Superior temporal gyrus (tissue), 1 donor: ENCODE measurements at regions not wholly inside any gene's neighbourhood (a gene's known extent, or its start where the extent isn't known, plus 50 kb on each side); places are given as distances from the start of the nearest gene placed in this dataset.

Source experiments
- DNase-seq: peaks from one replicate; pipeline ENCODE4 v3.0.0-alpha.2; 2016; ENCODE audit errors: extremely low spot score

DNA sequence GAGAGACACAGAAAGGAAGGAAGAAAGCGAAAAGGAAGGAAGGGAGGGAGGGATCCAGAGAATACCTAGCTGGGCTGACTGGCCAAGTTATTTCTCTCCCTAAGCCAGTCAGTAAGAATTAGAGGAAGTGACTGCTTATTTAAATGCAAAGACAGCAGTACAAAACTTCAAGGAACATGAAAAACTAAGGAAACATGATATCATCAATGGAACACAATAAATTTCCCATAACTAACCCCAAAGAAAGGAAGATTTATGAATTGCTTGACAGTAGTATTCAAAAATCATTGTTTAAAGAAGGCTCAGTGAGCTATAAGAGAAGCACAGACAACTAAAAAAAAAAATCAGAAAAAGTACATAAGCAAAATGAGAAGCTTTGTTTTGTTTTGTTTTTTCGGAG lies 252.3 kb upstream of the SASH1 start:
- no peak for DNase-seq

- no peak for DNase-seq
Observed at GRCh38 chr6:148091394-148091793, 251.2 kb upstream of the SASH1 start.

DNA sequence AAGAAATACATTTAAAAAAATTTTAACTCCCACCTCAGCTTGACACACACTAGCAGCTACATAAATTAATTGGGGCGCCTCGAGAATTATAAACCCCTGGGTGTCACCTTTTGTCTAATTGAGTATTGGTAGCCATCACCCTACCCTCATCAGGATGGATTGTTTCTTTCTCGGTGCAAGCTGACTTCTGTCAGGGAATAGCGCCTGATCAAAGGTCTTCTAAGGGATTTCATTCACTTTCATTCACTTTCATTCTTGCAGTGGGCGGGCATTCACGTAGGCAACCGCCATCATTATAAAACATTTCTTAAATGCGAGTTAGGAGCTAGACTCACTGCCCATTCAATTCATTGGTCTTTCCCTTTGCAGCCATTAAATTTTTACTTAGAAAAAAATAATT lies 239.2 kb upstream of the SASH1 start:
- no peak for DNase-seq

DNA sequence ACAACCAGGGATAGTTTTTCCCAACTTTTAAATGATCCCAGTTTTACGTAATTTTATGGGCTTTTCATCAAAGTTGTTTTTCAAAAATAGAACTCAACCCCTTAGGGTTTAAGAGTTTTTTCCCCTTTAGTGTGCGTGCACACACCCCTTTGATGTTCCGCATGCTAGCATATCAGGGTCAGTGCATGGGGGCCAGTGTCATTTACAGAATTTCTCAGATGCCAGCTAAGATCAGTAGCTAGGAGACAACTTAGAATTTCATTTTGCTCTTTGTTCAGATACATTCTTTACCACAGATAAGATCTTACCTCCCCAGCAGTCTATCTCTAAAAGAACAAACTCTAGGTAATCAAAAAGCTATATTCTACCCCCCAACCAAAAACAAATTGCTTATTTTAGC lies 238.5 kb upstream of the SASH1 start:
- no peak for DNase-seq

DNA sequence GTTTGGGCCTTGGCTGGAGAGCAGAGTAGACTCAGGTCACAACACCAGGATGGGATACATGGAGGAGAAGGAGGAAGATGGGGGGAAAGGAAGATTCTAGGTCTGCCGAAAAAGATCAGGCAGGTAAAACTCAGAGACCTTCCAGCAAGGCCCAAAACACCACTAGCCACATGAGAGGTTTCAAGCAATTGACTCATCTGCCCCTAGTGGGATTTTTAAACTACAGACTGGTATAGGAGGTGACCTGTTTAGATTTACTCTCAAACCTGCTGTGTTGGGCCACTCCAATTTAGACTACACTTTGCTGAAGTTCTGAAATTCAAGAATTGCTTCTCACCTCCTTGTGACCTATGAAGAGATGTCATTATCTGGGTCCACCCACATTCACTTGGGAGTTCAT lies 236.9 kb upstream of the SASH1 start:
- no peak for DNase-seq

GRCh38 chr6:148107911-148108310 lies 234.7 kb upstream of the SASH1 start:
- no peak for DNase-seq

DNA sequence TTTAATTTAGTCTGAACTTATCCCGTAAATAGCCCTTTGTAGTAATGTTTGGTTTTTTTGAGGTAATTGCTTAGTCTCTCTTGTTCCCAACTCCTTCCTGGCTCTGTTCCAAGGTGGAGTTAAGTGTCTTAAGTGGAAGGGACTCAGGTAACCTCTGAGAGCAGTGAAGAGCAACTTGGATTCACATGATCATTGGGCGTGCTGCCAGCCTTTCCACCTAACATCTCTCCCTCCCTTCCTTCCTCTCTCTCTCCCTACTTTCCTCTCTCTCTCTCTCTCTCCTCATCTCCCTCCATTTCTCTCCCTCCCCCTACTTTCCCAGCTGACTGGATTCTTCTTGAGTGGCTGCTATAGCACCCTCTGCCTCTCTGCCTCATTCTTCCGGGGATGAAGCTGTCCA lies 232.9 kb upstream of the SASH1 start:
- DNase-seq: no peak

DNA sequence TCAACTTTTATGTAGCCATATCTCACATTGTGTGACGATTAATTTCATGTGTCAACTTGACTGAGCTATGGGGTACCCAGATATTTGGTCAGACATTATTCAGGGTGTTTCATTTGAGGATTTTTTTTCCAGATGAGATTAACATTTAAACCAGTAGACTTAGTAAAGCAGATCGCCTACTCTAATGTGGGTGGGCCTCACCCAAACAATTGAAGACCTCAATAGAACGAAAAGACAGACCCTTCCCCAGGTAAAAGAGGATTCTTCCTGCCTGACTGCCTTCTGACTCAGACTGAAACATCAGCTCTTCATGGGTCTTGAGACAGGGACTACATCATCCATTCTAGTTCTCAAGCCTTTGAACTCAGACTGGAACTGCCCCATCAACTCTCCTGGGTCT lies 231.7 kb upstream of the SASH1 start:
- no peak for DNase-seq

GRCh38 chr6:148112851-148113319 lies 229.8 kb upstream of the SASH1 start:
- DNase-seq: no peak

DNA sequence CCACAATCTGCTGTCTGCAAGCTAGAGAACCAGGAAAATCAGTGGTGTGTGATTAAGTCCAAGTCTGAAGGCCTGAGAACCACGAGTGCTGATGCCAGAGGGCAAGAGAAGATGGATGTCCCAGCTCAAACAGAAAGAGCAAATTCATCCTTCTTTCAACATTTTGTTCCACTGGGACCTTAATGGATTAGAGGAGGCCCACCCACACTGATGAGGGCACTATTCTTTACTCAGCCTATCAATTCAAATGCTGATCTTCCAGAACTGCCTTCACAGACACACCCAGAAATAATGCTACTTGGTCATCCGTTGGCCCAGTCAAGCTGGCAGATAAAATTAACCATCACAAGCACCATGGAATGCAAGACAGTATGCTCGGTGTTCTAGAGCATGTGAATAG lies 226.6 kb upstream of the SASH1 start:
- DNase-seq: no peak

DNA sequence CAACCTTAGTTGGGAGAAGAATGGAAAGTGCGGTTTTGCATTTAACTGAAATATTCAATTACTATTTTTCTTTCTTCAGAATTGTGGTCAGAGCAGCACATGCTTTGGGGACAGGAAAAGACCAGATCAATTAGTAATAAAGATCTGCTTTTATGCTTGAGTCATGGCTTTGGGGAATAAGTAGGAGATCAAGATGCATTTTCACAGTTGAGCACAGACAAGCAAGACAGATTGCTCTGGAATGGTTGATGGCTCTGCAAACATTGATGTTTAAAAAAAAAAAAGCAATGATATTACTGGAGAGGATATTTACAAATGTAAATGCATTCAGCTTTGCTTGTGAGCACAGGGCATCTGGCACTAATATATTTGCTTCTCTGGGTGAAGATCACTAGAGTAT lies 224.4 kb upstream of the SASH1 start:
- no peak for DNase-seq

GRCh38 chr6:148128014-148128730 lies 214.5 kb upstream of the SASH1 start:
- no peak for DNase-seq

DNA sequence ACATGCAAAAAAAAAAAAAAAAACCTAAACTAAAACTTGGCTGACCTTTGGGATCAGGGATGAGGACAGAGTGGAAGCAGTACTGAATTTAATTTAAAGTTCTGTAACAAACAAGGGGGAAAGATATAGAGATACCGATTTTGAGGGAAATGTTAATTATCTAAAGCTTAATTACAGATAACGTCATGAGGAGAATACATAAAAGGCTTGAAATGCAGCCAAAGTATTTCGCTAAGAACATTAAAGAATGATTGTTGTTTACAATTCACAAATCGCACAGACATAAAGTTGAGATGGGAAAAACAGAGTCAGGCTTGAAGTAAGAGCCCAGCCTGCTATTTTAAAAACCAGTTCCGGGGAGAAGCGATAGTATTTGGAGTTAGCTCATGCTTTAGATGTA lies 208.0 kb upstream of the SASH1 start:
- no peak for DNase-seq

GRCh38 chr6:148136586-148136985 lies 206.1 kb upstream of the SASH1 start:
- no peak for DNase-seq

- DNase-seq: no peak
Observed at GRCh38 chr6:148137652-148138051, 205.0 kb upstream of the SASH1 start.

- DNase-seq: no peak
Observed at GRCh38 chr6:148138573-148138972, 204.1 kb upstream of the SASH1 start.

DNA sequence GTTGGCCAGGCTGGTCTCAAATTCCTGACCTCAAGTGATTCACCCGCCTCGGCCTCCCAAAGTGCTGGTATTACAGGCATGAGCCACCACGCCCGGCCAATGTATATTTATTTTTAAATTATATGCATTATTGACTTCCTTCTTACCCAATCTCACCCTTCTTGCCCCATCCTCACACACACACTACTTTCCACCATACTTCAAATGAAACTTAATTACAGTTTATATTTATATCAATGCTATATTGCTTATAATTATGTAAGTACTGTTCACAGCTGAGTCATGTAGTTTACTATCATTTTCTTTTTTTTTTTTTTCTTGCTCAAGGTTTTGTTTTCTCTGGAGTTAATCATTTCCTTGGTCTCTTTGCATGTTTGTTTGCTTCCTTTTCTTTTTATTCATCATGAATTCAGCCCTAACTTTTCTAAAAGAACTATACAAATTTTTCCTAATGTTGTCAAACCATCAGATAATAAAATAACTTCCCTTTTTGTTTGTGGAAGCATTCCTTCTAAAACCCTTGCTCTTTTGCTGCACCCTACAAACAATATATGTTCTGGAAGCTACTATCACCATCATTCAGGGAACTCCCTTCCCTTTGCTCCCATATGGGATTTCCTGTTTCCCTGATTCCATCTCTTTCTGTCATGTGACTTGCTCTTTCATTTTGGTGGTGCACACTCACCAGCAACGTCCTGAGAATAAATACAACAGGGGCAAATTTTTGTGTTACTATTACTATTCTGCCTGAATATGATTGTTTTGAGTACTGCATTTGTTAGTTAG lies 201.7 kb upstream of the SASH1 start:
- no peak for DNase-seq

GRCh38 chr6:148142821-148143220 lies 199.8 kb upstream of the SASH1 start:
- DNase-seq: no peak

GRCh38 chr6:148143771-148144170 lies 198.9 kb upstream of the SASH1 start:
- no peak for DNase-seq

DNA sequence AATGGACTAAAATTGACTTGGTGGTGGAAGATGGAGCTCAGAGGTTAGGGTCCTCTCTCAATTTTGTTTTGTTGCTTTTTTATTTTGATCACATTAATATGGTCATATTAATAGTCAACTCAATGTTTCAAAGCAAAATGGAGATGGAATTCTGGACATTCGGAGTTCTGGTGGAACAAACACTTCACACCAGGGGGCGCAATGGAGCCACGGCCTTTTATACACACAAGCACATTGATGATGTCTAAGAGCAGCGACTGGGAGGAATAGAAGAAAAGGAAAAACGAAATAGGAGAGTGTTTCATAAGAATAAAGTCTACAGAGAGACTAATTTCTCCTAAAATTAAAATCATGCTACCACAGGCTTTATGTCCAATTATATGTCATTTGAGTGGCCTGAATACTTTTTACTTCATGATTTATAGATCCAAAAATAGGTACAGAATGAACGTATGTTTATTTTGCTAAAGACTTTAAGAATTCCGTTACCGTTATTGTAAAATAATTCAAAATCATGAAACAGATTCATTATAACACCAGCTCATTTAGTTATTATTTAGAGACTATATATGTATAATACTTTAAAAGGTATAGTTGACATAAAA lies 197.6 kb upstream of the SASH1 start:
- peak; percentile 91 for DNase-seq

GRCh38 chr6:148146717-148147462 lies 195.7 kb upstream of the SASH1 start:
- DNase-seq: no peak

DNA sequence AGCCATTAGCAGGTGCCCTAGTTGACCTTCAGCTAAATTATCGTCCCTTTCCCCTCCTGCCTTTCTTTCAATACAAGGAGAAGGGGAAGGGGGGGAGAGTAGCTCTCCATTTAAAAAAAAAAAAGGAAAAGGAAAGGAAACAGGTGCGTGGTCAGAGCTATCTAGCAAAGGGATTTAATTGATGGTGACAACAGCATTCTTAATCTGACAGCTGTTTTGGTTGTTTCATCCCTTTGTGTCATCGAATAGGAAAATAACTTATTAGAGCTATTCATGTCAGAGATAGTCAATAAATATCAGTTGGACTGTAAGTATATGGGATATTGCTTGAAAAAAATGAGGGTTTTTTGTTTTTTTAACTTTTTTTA lies 195.2 kb upstream of the SASH1 start:
- no peak for DNase-seq
